Right lobe of liver (tissue), 6 donors: ENCODE measurements at regions not wholly inside any gene's neighbourhood (a gene's known extent, or its start where the extent isn't known, plus 50 kb on each side); places are given as distances from the start of the nearest gene placed in this dataset.

ENCODE experiments used
- ATAC-seq, 4 donors: fragments of 200-7000 bp; cut with Tn5 transposase; one replicate each; pipeline ENCODE4 v1.9.1; 2020; ENCODE audit warnings: mild to moderate bottlenecking in 4 of 4, moderate library complexity in 4 of 4
- DNase-seq, 3 donors: peaks; one replicate each; pipeline ENCODE4 v3.0.0-alpha.2; 2020
- H3K27ac ChIP-seq, 3 donors: fragments of 200-600 bp; one replicate each; pipeline ENCODE4 v1.8.0; 2022
- H3K27me3 ChIP-seq, 2 donors: fragments of 200-600 bp; one replicate each; pipeline ENCODE4 v1.8.0; 2022
- H3K36me3 ChIP-seq, 4 donors: fragments of 200-600 bp; sonication (generic) in 1 of 4; one replicate each; pipeline versions ENCODE4 v1.5.1 to v1.8.0; 2017 to 2022; ENCODE audit warnings: control low read depth in 1 of 4
- H3K4me1 ChIP-seq, 4 donors: fragments of 200-600 bp; sonication (generic) in 1 of 4; one replicate each; pipeline versions ENCODE4 v1.5.1 to v1.8.0; 2017 to 2022; ENCODE audit warnings: control low read depth in 1 of 4
- H3K4me3 ChIP-seq, 3 donors: fragments of 200-600 bp; one replicate each; pipeline ENCODE4 v1.8.0; 2022
- H3K9me3 ChIP-seq, 4 donors: fragments of 200-600 bp; sonication (generic) in 1 of 4; one replicate each; pipeline versions ENCODE4 v1.5.1 to v1.8.0; 2017 to 2022; ENCODE audit warnings: control low read depth in 1 of 4
- CTCF ChIP-seq, 4 donors: fragments of 200-600 bp in 3 of 4; fragments of 450-650 bp in 1 of 4; IDR thresholded peaks; one replicate each; pipeline versions ENCODE4 v1.5.1 to v1.8.0; 2016 to 2022; ENCODE audit warnings: antibody characterized with exemption in 4 of 4, mild to moderate bottlenecking in 2 of 4
- POLR2A ChIP-seq: fragments of 450-650 bp; IDR thresholded peaks from one replicate; pipeline ENCODE4 v1.6.1; 2017; ENCODE audit warnings: antibody characterized with exemption, mild to moderate bottlenecking
- WGBS: methylation state at CpG from one replicate; pipeline ENCODE4 v1.1.6; 2018; ENCODE audit warnings: low coverage, low lambda C conversion rate; ENCODE audit not compliant: insufficient coverage; ENCODE audit errors: missing lambda C conversion rate; 5-methylcytosine and 5-hydroxymethylcytosine counted together
- intact Hi-C, 2 donors: fragments of 100-400 bp; cut with DNase I; formaldehyde crosslinking; loops; one replicate each; pipeline versions ENCODE4 v1.11.2 to v1.14.1; 2022
- donor health status: DM: no; HTN: yes; CAD: no.
- donor health status: DM: no; HTN: no; CAD: no.
- donor health status: DM: no; HTN: no; CAD: no.
- donor health status: DM: no; HTN: yes; CAD: no.
- donor health status: DM: no; HTN: yes; CAD: no.

- Histone ChIP-seq H3K4me3 (no peak overlapping the region), H3K9me3 (no peaks in the 10 kb centered on the region), H3K4me1 (no peaks in the 10 kb centered on the region), H3K36me3 (no peaks in the 10 kb centered on the region), H3K27ac (no peak overlapping the region), H3K27me3 (no peaks in the 10 kb centered on the region)
- ATAC-seq, result no peak
- intact Hi-C loops, result no loop called here
- TF ChIP-seq CTCF (IDR thresholded peaks at IDR 0.05) (no peak), POLR2A (no peak)
- WGBS, result 68% methylated on average over 4 of the region's 4 CpGs
- DNase-seq, result no peak
Observed at GRCh38 chr13:68888832-68889231, 1218.8 kb upstream of the ATXN8OS start.

- Histone ChIP-seq H3K9me3 (no peaks in the 10 kb centered on the region), H3K4me1 (no peaks in the 10 kb centered on the region), H3K27ac (no peak overlapping the region), H3K27me3 (no peaks in the 10 kb centered on the region), H3K36me3 (no peaks in the 10 kb centered on the region), H3K4me3 (no peak overlapping the region)
- intact Hi-C loops, result no loop called here
- DNase-seq (no peak), ATAC-seq (no peak)
- TF ChIP-seq POLR2A, result no peak
- TF ChIP-seq CTCF (IDR thresholded peaks at IDR 0.05), result no peak
- WGBS, result 61% methylated on average over 2 of the region's 2 CpGs
Observed at GRCh38 chr13:68872338-68872737, 1235.3 kb upstream of the ATXN8OS start.

DNA sequence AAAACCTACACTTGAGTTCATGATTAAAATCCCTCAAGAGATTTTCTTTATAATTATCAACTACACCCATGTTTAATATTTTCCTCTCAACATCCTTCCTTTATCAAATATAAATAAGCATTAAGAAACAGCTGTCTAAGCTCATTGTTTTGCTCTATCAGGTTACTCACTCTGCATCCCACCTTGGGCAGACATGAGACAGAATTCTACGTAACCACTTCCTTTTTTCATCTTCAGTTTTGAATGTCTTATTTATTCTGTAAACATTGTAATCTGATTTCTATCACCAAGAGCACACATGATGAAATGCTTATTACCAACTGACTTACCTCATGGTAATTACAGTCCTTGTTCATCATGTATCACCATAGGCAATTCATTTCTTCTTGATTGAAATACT, 1256.6 kb upstream of the ATXN8OS start:
- DNase-seq (no peak), ATAC-seq (no peak)
- TF ChIP-seq CTCF (IDR thresholded peaks at IDR 0.05) (no peak), POLR2A (no peak)
- no peaks in the 10 kb centered on the region for H3K9me3 ChIP-seq
- no peak overlapping the region for H3K4me3 ChIP-seq
- no peaks in the 10 kb centered on the region for H3K4me1 ChIP-seq
- H3K27me3 ChIP-seq, result no peaks in the 10 kb centered on the region
- intact Hi-C loops, result no loop called here
- WGBS, result 29% methylated on average over 1 of the region's 1 CpG
- no peaks in the 10 kb centered on the region for H3K36me3 ChIP-seq
- no peak overlapping the region for H3K27ac ChIP-seq

DNA sequence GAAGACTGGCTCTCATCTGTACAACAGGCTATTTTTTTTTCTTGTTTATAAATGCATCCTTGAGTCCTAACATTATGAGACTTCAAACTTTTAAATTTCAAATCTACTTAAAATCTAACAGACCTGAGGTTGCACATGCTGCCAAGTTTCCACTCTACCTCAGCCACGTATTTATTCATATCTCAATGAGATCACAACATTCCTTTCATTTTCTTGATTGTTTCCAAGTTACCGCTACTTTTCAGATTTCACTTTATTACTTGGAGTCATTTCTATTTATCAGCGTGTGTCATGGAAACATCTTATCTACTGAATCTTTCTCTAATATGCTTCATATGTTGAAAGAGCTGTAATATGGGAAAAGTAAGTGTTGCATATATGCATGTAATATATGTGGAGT, 1257.5 kb upstream of the ATXN8OS start:
- ATAC-seq (no peak), DNase-seq (no peak)
- H3K9me3 ChIP-seq, result no peaks in the 10 kb centered on the region
- no peaks in the 10 kb centered on the region for H3K4me1 ChIP-seq
- no peak overlapping the region for H3K27ac ChIP-seq
- intact Hi-C loops, result no loop called here
- no peak overlapping the region for H3K4me3 ChIP-seq
- WGBS, result 59% methylated on average over 3 of the region's 3 CpGs
- H3K27me3 ChIP-seq, result no peaks in the 10 kb centered on the region
- no peaks in the 10 kb centered on the region for H3K36me3 ChIP-seq
- TF ChIP-seq CTCF (IDR thresholded peaks at IDR 0.05), result no peak
- TF ChIP-seq POLR2A, result no peak

DNA sequence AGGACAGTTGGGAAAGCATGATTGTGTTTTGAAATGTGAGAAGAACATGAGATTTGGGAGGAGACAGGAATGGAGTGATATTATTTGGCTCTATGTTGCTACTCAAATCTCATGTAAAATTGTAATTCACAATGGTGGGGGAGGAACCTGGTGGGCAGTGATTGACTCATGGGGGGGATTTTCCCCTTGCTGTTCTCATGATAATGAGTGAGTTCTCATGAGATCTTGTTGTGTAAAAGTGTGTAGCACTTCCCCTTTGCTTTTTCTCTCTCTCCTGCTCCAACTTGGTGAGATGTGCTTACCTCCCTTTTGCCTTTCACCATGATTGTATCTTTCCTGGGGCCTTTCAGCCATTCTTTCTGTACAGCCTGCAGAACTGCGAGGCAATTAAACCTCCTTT, 1261.0 kb upstream of the ATXN8OS start:
- Histone ChIP-seq H3K27ac (no peak overlapping the region), H3K9me3 (no peaks in the 10 kb centered on the region), H3K4me1 (no peaks in the 10 kb centered on the region), H3K36me3 (no peaks in the 10 kb centered on the region), H3K27me3 (no peaks in the 10 kb centered on the region), H3K4me3 (no peak overlapping the region)
- TF ChIP-seq CTCF (IDR thresholded peaks at IDR 0.05) (no peak), POLR2A (no peak)
- ATAC-seq (no peak), DNase-seq (no peak)
- 20% methylated on average over 1 of the region's 1 CpG for WGBS
- intact Hi-C loops, result no loop called here
